HepG2 (cell line): ENCODE measurements at regions not wholly inside any gene's neighbourhood (a gene's known extent, or its start where the extent isn't known, plus 50 kb on each side); places are given as distances from the start of the nearest gene placed in this dataset.

Experiments used
- ATAC-seq: fragments of 200-7000 bp; cut with Tn5 transposase; 3 replicates; pipeline ENCODE4 v1.9.1; 2020; ENCODE audit warnings: mild to moderate bottlenecking, moderate library complexity
- BruUV-seq: library from RNA; stranded (reverse); fragments of 400-500 nt; replicated peaks from 2 replicates; lab custom pipeline; 2021; lab: Mats Ljungman, UMichigan
- CTCF ChIA-PET: fragments of 300-600 bp; formaldehyde crosslinking; extraction: SDS; loops from one replicate; lab custom pipeline; 2021; ENCODE audit warnings: low total read pairs, inconsistent platforms, low intra/inter-chr PET ratio; lab: Yijun Ruan, JAX
- POLR2A ChIA-PET: fragments of 350-600 bp; sonication (Branson Sonifier 250); formaldehyde crosslinking; loops from one replicate; lab custom pipeline; 2020; ENCODE audit warnings: antibody characterized with exemption, inconsistent platforms; lab: Yijun Ruan, JAX
- DNase-seq: peaks from one replicate; pipeline ENCODE4 v3.0.0-alpha.2; 2015; ENCODE audit warnings: low spot score
- FAIRE-seq: peaks from 3 replicates; lab custom pipeline; 2011; peaks lifted over from hg19 to GRCh38; lab: Jason Lieb, UNC
- H2AFZ ChIP-seq: one replicate; pipeline ENCODE4 v1.6.1; 2011; ENCODE audit warnings: low read length, inconsistent platforms
- H3K27ac ChIP-seq: fragments of 300-600 bp; 3 replicates; pipeline ENCODE4 v1.8.0; 2011; ENCODE audit warnings: mixed run types, mild to moderate bottlenecking, mixed read lengths, low read length, inconsistent platforms; ENCODE audit not compliant: insufficient read depth; ENCODE audit errors: extremely low read length
- H3K27me3 ChIP-seq, 2 experiments: fragments of 200-600 bp in 1 of 2; 2 replicates in 1 of 2; 3 replicates in 1 of 2; pipeline versions ENCODE4 v1.6.0 to v1.8.0; 2011; ENCODE audit warnings: low read length in 2 of 2, mild to moderate bottlenecking in 2 of 2, moderate library complexity in 2 of 2, inconsistent platforms in 1 of 2; ENCODE audit not compliant: insufficient read depth in 2 of 2, control insufficient read depth in 1 of 2
- H3K36me3 ChIP-seq, 2 experiments: fragments of 200-600 bp in 1 of 2; replicated peaks in 1 of 2; 2 replicates in 1 of 2; 3 replicates in 1 of 2; pipeline versions ENCODE4 v1.5.1 to v1.8.0; 2011; ENCODE audit warnings: low read length in 2 of 2, inconsistent platforms in 1 of 2; ENCODE audit not compliant: insufficient read depth in 2 of 2, control insufficient read depth in 1 of 2
- H3K4me1 ChIP-seq: 2 replicates; pipeline ENCODE4 v1.5.1; 2012; ENCODE audit warnings: low read length, inconsistent platforms; ENCODE audit not compliant: insufficient read depth
- H3K4me2 ChIP-seq: 2 replicates; pipeline ENCODE4 v1.6.0; 2011; ENCODE audit warnings: low read depth, low read length, inconsistent platforms
- H3K4me3 ChIP-seq, 3 experiments: fragments of 200-600 bp in 1 of 3; sonication (generic), shearing (Covaris generic) in 1 of 3; replicated peaks in 1 of 3; 2 replicates each; pipeline ENCODE4 v1.5.1; 2011 to 2016; ENCODE audit warnings: low read length in 3 of 3, inconsistent platforms in 2 of 3, low read depth in 2 of 3, mild to moderate bottlenecking in 2 of 3, control low read depth in 1 of 3, mixed read lengths in 1 of 3; ENCODE audit not compliant: insufficient read depth in 1 of 3
- H3K79me2 ChIP-seq: one replicate; pipeline ENCODE4 v1.6.1; 2011; ENCODE audit warnings: low read length, inconsistent platforms; ENCODE audit not compliant: insufficient read depth
- H3K9ac ChIP-seq: 2 replicates; pipeline ENCODE4 v1.6.0; 2011; ENCODE audit warnings: mild to moderate bottlenecking, low read depth, low read length, inconsistent platforms; ENCODE audit not compliant: insufficient read depth
- H3K9me3 ChIP-seq: 2 replicates; pipeline ENCODE4 v1.5.1; 2012; ENCODE audit warnings: mild to moderate bottlenecking, low read length
- H4K20me1 ChIP-seq: 2 replicates; pipeline ENCODE4 v1.6.0; 2011; ENCODE audit warnings: inconsistent platforms, mild to moderate bottlenecking, low read length, moderate library complexity; ENCODE audit not compliant: insufficient read depth
- ATM ChIP-seq: fragments of 450-650 bp; IDR thresholded peaks from 2 replicates; pipeline ENCODE4 v1.7.1; 2017; ENCODE audit warnings: mild to moderate bottlenecking, borderline replicate concordance
- CENPBD1 ChIP-seq: sonication (generic); formaldehyde crosslinking; IDR thresholded peaks from 2 replicates; pipeline ENCODE4 v1.8.0; 2022; ENCODE audit warnings: missing genetic modification reagents, low read depth, mild to moderate bottlenecking, borderline replicate concordance
- DDIT3 ChIP-seq: sonication (generic); formaldehyde crosslinking; IDR thresholded peaks from 2 replicates; pipeline ENCODE4 v1.4.0; 2020; ENCODE audit warnings: mild to moderate bottlenecking, missing genetic modification reagents
- DZIP1 ChIP-seq: sonication (generic); formaldehyde crosslinking; IDR thresholded peaks from 2 replicates; pipeline ENCODE4 v1.5.0; 2020; ENCODE audit warnings: mild to moderate bottlenecking, missing genetic modification reagents
- FIP1L1 ChIP-seq: fragments of 200-400 bp; formaldehyde crosslinking; IDR thresholded peaks from 2 replicates; pipeline ENCODE4 v1.6.1; 2018; ENCODE audit warnings: low read depth, mild to moderate bottlenecking, low read length, moderate library complexity, borderline replicate concordance; ENCODE audit not compliant: insufficient read depth
- NFE2L2 ChIP-seq: fragments of 150-350 bp; IDR thresholded peaks from 2 replicates; pipeline ENCODE4 v1.6.1; 2014; ENCODE audit warnings: low read length
- NFRKB ChIP-seq: fragments of 450-650 bp; IDR thresholded peaks from 2 replicates; pipeline ENCODE4 v1.6.1; 2017
- TP53 ChIP-seq: sonication (generic); formaldehyde crosslinking; conservative IDR thresholded peaks from 2 replicates; pipeline ENCODE4 v1.4.0; 2020; ENCODE audit warnings: missing genetic modification reagents
- ZBTB49 ChIP-seq: sonication (generic); formaldehyde crosslinking; IDR thresholded peaks from 2 replicates; pipeline ENCODE4 v1.4.0; 2020; ENCODE audit warnings: missing genetic modification reagents, borderline replicate concordance
- ZIK1 ChIP-seq: sonication (generic); formaldehyde crosslinking; IDR thresholded peaks from 2 replicates; pipeline ENCODE4 v1.5.0; 2020; ENCODE audit warnings: mild to moderate bottlenecking, low read depth, missing genetic modification reagents, borderline replicate concordance
- ZNF17 ChIP-seq: sonication (generic); formaldehyde crosslinking; IDR thresholded peaks from 2 replicates; pipeline ENCODE4 v1.5.0; 2020; ENCODE audit warnings: mild to moderate bottlenecking, missing genetic modification reagents
- ZNF335 ChIP-seq: sonication (generic); formaldehyde crosslinking; IDR thresholded peaks from 2 replicates; pipeline ENCODE4 v1.4.0; 2020; ENCODE audit warnings: missing genetic modification reagents
- ZSCAN22 ChIP-seq: sonication (generic); formaldehyde crosslinking; IDR thresholded peaks from 2 replicates; pipeline ENCODE4 v1.4.0; 2020; ENCODE audit warnings: mild to moderate bottlenecking, missing genetic modification reagents
- WGBS: methylation state at CpG from one replicate; pipeline ENCODE4 v1.1.6; 2017; ENCODE audit warnings: low lambda C conversion rate; 5-methylcytosine and 5-hydroxymethylcytosine counted together
- in situ Hi-C: cut with HindIII; loops from 2 replicates; pipeline ENCODE4 v1.10.0; 2017; ENCODE audit warnings: low pct_unique_long_range_greater_than_20kb; ENCODE audit not compliant: extremely low pct_ligation_motif_present
- intact Hi-C: fragments of 100-400 bp; cut with micrococcal nuclease; formaldehyde crosslinking; loops from one replicate; pipeline ENCODE4 v1.10.0; 2022; ENCODE audit not compliant: unreplicated experiment

- ChIA-PET CTCF (no interaction called here), POLR2A (no interaction called here)
- Histone ChIP-seq H3K36me3 (no peaks in the 10 kb centered on the region), H3K9ac (no peak overlapping the region), H3K4me1 (no peaks in the 10 kb centered on the region), H3K9me3 (no peaks in the 10 kb centered on the region), H3K4me2 (no peak overlapping the region), H2AFZ (no peak overlapping the region), H3K27me3 (peaks cover 1 to 17% of the 10 kb centered on the region in 2 experiments; a peak in 2 of 5 replicates), H4K20me1 (0 out of 2 replicates have a peak, but pooled peaks cover 2% of the 10 kb centered on the region), H3K27ac (no peak overlapping the region), H3K79me2 (no peaks in the 10 kb centered on the region), H3K4me3 (no peak overlapping the region)
- 0% methylated on average over 4 of the region's 6 CpGs for WGBS
- BruUV-seq, result no TSS peak
- in situ Hi-C loops (no loop called here), intact Hi-C loops (no loop called here)
- ATAC-seq (no peak), DNase-seq (no peak), FAIRE-seq (no peak)
- TF ChIP-seq NFRKB (no peak), TP53 (CRISPR knock-in tag) (no peak), CENPBD1 (CRISPR knock-in tag) (no peak), DDIT3 (CRISPR knock-in tag) (no peak), ZSCAN22 (no peak), NFE2L2 (no peak), ZIK1 (CRISPR knock-in tag) (no peak), ZNF335 (no peak), FIP1L1 (no peak), DZIP1 (CRISPR knock-in tag) (no peak), ZNF17 (no peak), ZBTB49 (CRISPR knock-in tag) (no peak), ATM (no peak)
Observed at GRCh38 chr10:131000244-131000643, 311.3 kb downstream of the TCERG1L start.
